Fibroblast of lung (primary cell): ENCODE measurements at regions not wholly inside any gene's neighbourhood (a gene's known extent, or its start where the extent isn't known, plus 50 kb on each side); places are given as distances from the start of the nearest gene placed in this dataset.

Source experiments
- CTCF ChIP-seq, 2 donors: IDR thresholded peaks in 1 of 2; conservative IDR thresholded peaks in 1 of 2; 1 replicate in 1 of 2; 2 replicates in 1 of 2; pipeline ENCODE4 v1.5.1; 2011 to 2012; ENCODE audit warnings: low read length in 2 of 2, control low read depth in 1 of 2, inconsistent platforms in 1 of 2, low read depth in 1 of 2, mild to moderate bottlenecking in 1 of 2
- EZH2 ChIP-seq: IDR thresholded peaks from 2 replicates; pipeline ENCODE4 v1.5.1; 2012; ENCODE audit warnings: low read length, control low read depth, mild to moderate bottlenecking; ENCODE audit errors: missing control alignments

GRCh38 chr16:19363740-19364139 lies 53.9 kb upstream of the TMC5 start:
- TF ChIP-seq CTCF (conservative IDR thresholded peaks at IDR 0.05 in 1 of 2, IDR thresholded peaks at IDR 0.05 in 1 of 2; ENCODE audit: low read depth in 1 of 2, low read length in 2 of 2) (no peak), EZH2 (no peak)
